HG02852 (cell line): ENCODE measurements at regions not wholly inside any gene's neighbourhood (a gene's known extent, or its start where the extent isn't known, plus 50 kb on each side); places are given as distances from the start of the nearest gene placed in this dataset.
"Not testable (repeated sequence)": the region's sequence is repeated elsewhere in the genome, so short reads cannot be mapped to it uniquely, and the experiment has no call there.

ENCODE experiments used
- ATAC-seq: cut with Tn5 transposase; IDR thresholded peaks from one replicate; pipeline ENCODE4 v1.9.1; 2021; ENCODE audit warnings: mild to moderate bottlenecking, moderate library complexity; ENCODE audit not compliant: unreplicated experiment

- no peak for ATAC-seq
These were observed 333.5 kb upstream of the EPHA6 start for GRCh38 chr3:96480881-96481280.

GRCh38 chr3:96483191-96483590 lies 331.2 kb upstream of the EPHA6 start:
- not testable (repeated sequence) for ATAC-seq

- no peak for ATAC-seq
These were observed 330.6 kb upstream of the EPHA6 start for GRCh38 chr3:96483781-96484180.

- no peak for ATAC-seq
These were observed 325.7 kb upstream of the EPHA6 start for GRCh38 chr3:96488708-96489107.

- no peak for ATAC-seq
These were observed 323.4 kb upstream of the EPHA6 start for GRCh38 chr3:96491023-96491422.

- no peak for ATAC-seq
These were observed 322.5 kb upstream of the EPHA6 start for GRCh38 chr3:96491868-96492267.

GRCh38 chr3:96510334-96510733 lies 304.1 kb upstream of the EPHA6 start:
- no peak for ATAC-seq

GRCh38 chr3:96537165-96537564 lies 277.2 kb upstream of the EPHA6 start:
- no peak for ATAC-seq

- ATAC-seq = no peak
These were observed 276.2 kb upstream of the EPHA6 start for GRCh38 chr3:96538186-96538585.

GRCh38 chr3:96548073-96548472 lies 266.3 kb upstream of the EPHA6 start:
- ATAC-seq = no peak

- ATAC-seq = no peak
These were observed 237.5 kb upstream of the EPHA6 start for GRCh38 chr3:96576935-96577334.

GRCh38 chr3:96584066-96584465 lies 230.3 kb upstream of the EPHA6 start:
- ATAC-seq = no peak

GRCh38 chr3:96606865-96607264 lies 207.5 kb upstream of the EPHA6 start:
- ATAC-seq = not testable (repeated sequence)

- no peak for ATAC-seq
These were observed 194.9 kb upstream of the EPHA6 start for GRCh38 chr3:96619475-96619874.

- no peak for ATAC-seq
These were observed 191.5 kb upstream of the EPHA6 start for GRCh38 chr3:96622878-96623277.

- no peak for ATAC-seq
These were observed 183.3 kb upstream of the EPHA6 start for GRCh38 chr3:96631050-96631449.

GRCh38 chr3:96646596-96646995 lies 167.8 kb upstream of the EPHA6 start:
- no peak for ATAC-seq

GRCh38 chr3:96657710-96658109 lies 156.7 kb upstream of the EPHA6 start:
- no peak for ATAC-seq

- not testable (repeated sequence) for ATAC-seq
These were observed 142.4 kb upstream of the EPHA6 start for GRCh38 chr3:96671861-96672595.

GRCh38 chr3:96677156-96677555 lies 137.2 kb upstream of the EPHA6 start:
- no peak for ATAC-seq

GRCh38 chr3:96678325-96678724 lies 136.1 kb upstream of the EPHA6 start:
- no peak for ATAC-seq

GRCh38 chr3:96700322-96701315 lies 113.8 kb upstream of the EPHA6 start:
- ATAC-seq = no peak
